ENCODE measurements at regions not wholly inside any gene's neighbourhood (a gene's known extent, or its start where the extent isn't known, plus 50 kb on each side); places are given as distances from the start of the nearest gene placed in this dataset.

DNA sequence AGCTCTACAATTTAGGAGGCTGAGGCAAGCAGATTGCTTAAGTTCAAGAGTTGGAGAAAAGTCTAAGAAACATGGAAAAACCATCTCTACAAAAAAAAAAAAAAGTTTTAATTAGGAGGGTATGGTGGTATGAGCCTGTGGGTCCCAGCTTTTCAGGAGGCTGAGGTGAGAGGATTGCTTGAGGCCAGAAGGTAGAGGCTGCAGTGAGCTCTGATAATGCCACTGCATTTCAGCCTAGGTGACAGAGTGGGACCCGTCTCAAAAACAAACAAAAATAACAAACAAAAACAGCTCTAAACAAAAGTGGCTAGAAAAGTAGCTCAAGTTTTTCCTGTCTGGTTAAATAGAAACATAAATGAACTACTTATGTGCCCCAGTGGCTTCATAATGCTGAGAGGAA lies 2133.6 kb upstream of the DEFB115 start:
- TF ChIP-seq, protein P1, sequence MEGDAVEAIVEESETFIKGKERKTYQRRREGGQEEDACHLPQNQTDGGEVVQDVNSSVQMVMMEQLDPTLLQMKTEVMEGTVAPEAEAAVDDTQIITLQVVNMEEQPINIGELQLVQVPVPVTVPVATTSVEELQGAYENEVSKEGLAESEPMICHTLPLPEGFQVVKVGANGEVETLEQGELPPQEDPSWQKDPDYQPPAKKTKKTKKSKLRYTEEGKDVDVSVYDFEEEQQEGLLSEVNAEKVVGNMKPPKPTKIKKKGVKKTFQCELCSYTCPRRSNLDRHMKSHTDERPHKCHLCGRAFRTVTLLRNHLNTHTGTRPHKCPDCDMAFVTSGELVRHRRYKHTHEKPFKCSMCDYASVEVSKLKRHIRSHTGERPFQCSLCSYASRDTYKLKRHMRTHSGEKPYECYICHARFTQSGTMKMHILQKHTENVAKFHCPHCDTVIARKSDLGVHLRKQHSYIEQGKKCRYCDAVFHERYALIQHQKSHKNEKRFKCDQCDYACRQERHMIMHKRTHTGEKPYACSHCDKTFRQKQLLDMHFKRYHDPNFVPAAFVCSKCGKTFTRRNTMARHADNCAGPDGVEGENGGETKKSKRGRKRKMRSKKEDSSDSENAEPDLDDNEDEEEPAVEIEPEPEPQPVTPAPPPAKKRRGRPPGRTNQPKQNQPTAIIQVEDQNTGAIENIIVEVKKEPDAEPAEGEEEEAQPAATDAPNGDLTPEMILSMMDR (IDR thresholded peaks at IDR 0.05; ENCODE audit: borderline replicate concordance, control extremely low read depth, extremely low read depth, insufficient read depth, missing control alignments): no peak
- no peak for DNase-seq (ENCODE audit: low spot score)
- in situ Hi-C loops (cut with MboI; ENCODE audit: low sequenced_read_pairs, unreplicated experiment): no loop called here
